ENCODE measurements at regions not wholly inside any gene's neighbourhood (a gene's known extent, or its start where the extent isn't known, plus 50 kb on each side); places are given as distances from the start of the nearest gene placed in this dataset.
"Not testable (repeated sequence)": the region's sequence is repeated elsewhere in the genome, so short reads cannot be mapped to it uniquely, and the experiment has no call there.

GRCh38 chr15:38774076-38774475, 209.5 kb upstream of the RASGRP1 start:
- H3K4ac ChIP-seq (ENCODE audit: low read depth, low read length); H3K18ac ChIP-seq (ENCODE audit: low read length); H3K36me3 ChIP-seq (ENCODE audit: control insufficient read depth in 1 of 2, insufficient read depth in 2 of 2, low read length in 2 of 2); H3K4me2 ChIP-seq (ENCODE audit: low read length); H2AFZ ChIP-seq (ENCODE audit: insufficient read depth, low read length, poor library complexity); H3K79me1 ChIP-seq (ENCODE audit: low read length); H3K27me3 ChIP-seq (ENCODE audit: insufficient read depth, low read length); H2AK5ac ChIP-seq (ENCODE audit: low read length); H3K4me3 ChIP-seq (ENCODE audit: low read depth, low read length); H3K23ac ChIP-seq (ENCODE audit: low read length); H3K9me3 ChIP-seq (ENCODE audit: insufficient read depth, low read depth, low read length); H3K4me1 ChIP-seq (ENCODE audit: control insufficient read depth in 1 of 2, insufficient read depth in 2 of 2, low read length in 2 of 2); H2BK5ac ChIP-seq (ENCODE audit: low read depth, low read length, poor library complexity); H2BK120ac ChIP-seq (ENCODE audit: insufficient read depth, low read length, poor library complexity); DNase-seq; H3K79me2 ChIP-seq (ENCODE audit: control insufficient read depth, insufficient read depth, low read length, poor library complexity); H4K12ac ChIP-seq (ENCODE audit: low read depth, low read length); H3K27ac ChIP-seq (ENCODE audit: low read depth, low read length); H3K14ac ChIP-seq (ENCODE audit: low read length); H2BK12ac ChIP-seq (ENCODE audit: low read length); H4K8ac ChIP-seq (ENCODE audit: low read depth, low read length); H4K91ac ChIP-seq (ENCODE audit: low read depth, low read length); H3K9ac ChIP-seq (ENCODE audit: low read length): not testable (repeated sequence)
- no CpG with 5 or more reads among the region's 2 CpGs for WGBS (ENCODE audit: extremely low coverage, insufficient coverage, insufficient read length)

GRCh38 chr15:38781196-38781595, 216.6 kb upstream of the RASGRP1 start:
- no peak overlapping the region for H2BK5ac ChIP-seq (ENCODE audit: low read depth, low read length, poor library complexity)
- H3K18ac ChIP-seq (ENCODE audit: low read length): no peak overlapping the region
- no peak overlapping the region for H4K8ac ChIP-seq (ENCODE audit: low read depth, low read length)
- no peak for DNase-seq
- H2AK5ac ChIP-seq (ENCODE audit: low read length): no peak overlapping the region
- no peaks in the 10 kb centered on the region for H3K79me1 ChIP-seq (ENCODE audit: low read length)
- H2AFZ ChIP-seq (ENCODE audit: insufficient read depth, low read length, poor library complexity): no peak overlapping the region
- H3K79me2 ChIP-seq (ENCODE audit: control insufficient read depth, insufficient read depth, low read length, poor library complexity): no peaks in the 10 kb centered on the region
- no peaks in the 10 kb centered on the region for H3K36me3 ChIP-seq (ENCODE audit: control insufficient read depth in 1 of 2, insufficient read depth in 2 of 2, low read length in 2 of 2)
- no peak overlapping the region for H4K12ac ChIP-seq (ENCODE audit: low read depth, low read length)
- no peak overlapping the region for H3K4me2 ChIP-seq (ENCODE audit: low read length)
- H3K27ac ChIP-seq (ENCODE audit: low read depth, low read length): no peak overlapping the region
- no peak overlapping the region for H2BK12ac ChIP-seq (ENCODE audit: low read length)
- H3K23ac ChIP-seq (ENCODE audit: low read length): no peak overlapping the region
- H3K9ac ChIP-seq (ENCODE audit: low read length): no peak overlapping the region
- H3K4me3 ChIP-seq (ENCODE audit: low read depth, low read length): no peak overlapping the region
- no peaks in the 10 kb centered on the region for H3K9me3 ChIP-seq (ENCODE audit: insufficient read depth, low read depth, low read length)
- H4K91ac ChIP-seq (ENCODE audit: low read depth, low read length): no peak overlapping the region
- no CpG with 5 or more reads among the region's 2 CpGs for WGBS (ENCODE audit: extremely low coverage, insufficient coverage, insufficient read length)
- no peaks in the 10 kb centered on the region for H3K27me3 ChIP-seq (ENCODE audit: insufficient read depth, low read length)
- H2BK120ac ChIP-seq (ENCODE audit: insufficient read depth, low read length, poor library complexity): no peak overlapping the region
- no peaks in the 10 kb centered on the region for H3K4me1 ChIP-seq (ENCODE audit: control insufficient read depth in 1 of 2, insufficient read depth in 2 of 2, low read length in 2 of 2)
- H3K4ac ChIP-seq (ENCODE audit: low read depth, low read length): no peak overlapping the region
- H3K14ac ChIP-seq (ENCODE audit: low read length): no peak overlapping the region

DNA sequence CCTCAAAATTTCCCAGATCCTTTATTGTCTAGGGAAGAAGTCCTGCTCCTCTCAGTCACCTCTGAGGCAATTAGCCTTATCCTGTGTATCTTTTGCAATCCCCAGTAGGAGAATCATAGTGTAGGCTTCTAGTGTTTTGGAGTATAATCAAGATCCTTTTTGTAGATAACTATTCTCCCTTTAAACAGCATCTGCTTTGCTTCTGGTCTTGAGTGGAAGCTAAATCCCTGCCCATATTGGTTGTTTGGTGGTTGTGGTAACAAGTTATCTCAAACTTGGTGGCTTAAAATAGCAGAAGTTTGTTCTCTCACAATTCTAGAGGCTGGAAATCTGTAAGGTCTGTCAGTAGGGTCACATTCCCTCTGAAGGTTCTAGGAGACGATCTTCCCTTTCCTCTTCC, 217.5 kb upstream of the RASGRP1 start:
- Histone ChIP-seq H4K8ac (ENCODE audit: low read depth, low read length) (no peak overlapping the region), H3K27me3 (ENCODE audit: insufficient read depth, low read length) (no peaks in the 10 kb centered on the region), H3K4me2 (ENCODE audit: low read length) (no peak overlapping the region), H2BK5ac (ENCODE audit: low read depth, low read length, poor library complexity) (no peak overlapping the region), H3K4me1 (ENCODE audit: control insufficient read depth in 1 of 2, insufficient read depth in 2 of 2, low read length in 2 of 2) (no peaks in the 10 kb centered on the region), H4K91ac (ENCODE audit: low read depth, low read length) (no peak overlapping the region), H3K4me3 (ENCODE audit: low read depth, low read length) (no peak overlapping the region), H2AK5ac (ENCODE audit: low read length) (no peak overlapping the region), H2BK120ac (ENCODE audit: insufficient read depth, low read length, poor library complexity) (no peak overlapping the region), H2AFZ (ENCODE audit: insufficient read depth, low read length, poor library complexity) (no peak overlapping the region), H4K12ac (ENCODE audit: low read depth, low read length) (no peak overlapping the region), H3K14ac (ENCODE audit: low read length) (no peak overlapping the region), H3K9me3 (ENCODE audit: insufficient read depth, low read depth, low read length) (no peaks in the 10 kb centered on the region), H3K4ac (ENCODE audit: low read depth, low read length) (no peak overlapping the region), H3K18ac (ENCODE audit: low read length) (no peak overlapping the region), H3K23ac (ENCODE audit: low read length) (no peak overlapping the region), H3K36me3 (ENCODE audit: control insufficient read depth in 1 of 2, insufficient read depth in 2 of 2, low read length in 2 of 2) (no peaks in the 10 kb centered on the region), H2BK12ac (ENCODE audit: low read length) (no peak overlapping the region), H3K9ac (ENCODE audit: low read length) (no peak overlapping the region), H3K27ac (ENCODE audit: low read depth, low read length) (no peak overlapping the region), H3K79me1 (ENCODE audit: low read length) (no peaks in the 10 kb centered on the region), H3K79me2 (ENCODE audit: control insufficient read depth, insufficient read depth, low read length, poor library complexity) (no peaks in the 10 kb centered on the region)
- no CpG with 5 or more reads among the region's 1 CpG for WGBS (ENCODE audit: extremely low coverage, insufficient coverage, insufficient read length)
- DNase-seq: no peak

DNA sequence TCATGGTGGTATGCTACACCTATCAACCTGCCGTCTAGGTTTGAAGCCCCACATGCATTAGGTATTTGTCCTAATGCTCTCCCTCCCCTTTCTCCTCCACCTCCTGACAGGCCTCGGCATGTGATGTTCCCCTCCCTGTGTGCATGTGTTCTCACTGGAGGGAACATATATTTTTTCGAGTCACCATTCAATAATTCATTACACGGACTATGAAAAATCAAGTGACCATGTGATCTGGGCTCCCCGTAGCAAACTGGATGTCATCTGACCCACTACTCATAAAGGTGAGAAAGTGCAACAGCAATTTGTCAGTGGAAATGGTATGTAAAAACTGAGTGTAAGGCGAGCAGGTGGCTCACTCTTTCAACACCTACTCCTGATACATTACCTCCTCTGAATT, 224.3 kb upstream of the RASGRP1 start:
- H4K91ac ChIP-seq (ENCODE audit: low read depth, low read length): no peak overlapping the region
- no CpG with 5 or more reads among the region's 6 CpGs for WGBS (ENCODE audit: extremely low coverage, insufficient coverage, insufficient read length)
- no peaks in the 10 kb centered on the region for H3K79me2 ChIP-seq (ENCODE audit: control insufficient read depth, insufficient read depth, low read length, poor library complexity)

More for the DNA sequence above, 224.3 kb upstream of the RASGRP1 start:
- H3K27me3 ChIP-seq (ENCODE audit: insufficient read depth, low read length): no peaks in the 10 kb centered on the region
- H4K8ac ChIP-seq (ENCODE audit: low read depth, low read length): no peak overlapping the region
- no peak overlapping the region for H3K14ac ChIP-seq (ENCODE audit: low read length)
- no peak overlapping the region for H3K9ac ChIP-seq (ENCODE audit: low read length)
- H2BK5ac ChIP-seq (ENCODE audit: low read depth, low read length, poor library complexity): no peak overlapping the region
- no peak overlapping the region for H3K4me2 ChIP-seq (ENCODE audit: low read length)
- no peak overlapping the region for H2BK12ac ChIP-seq (ENCODE audit: low read length)
- H3K23ac ChIP-seq (ENCODE audit: low read length): no peak overlapping the region
- H3K79me1 ChIP-seq (ENCODE audit: low read length): no peaks in the 10 kb centered on the region
- DNase-seq: no peak
- no peak overlapping the region for H3K27ac ChIP-seq (ENCODE audit: low read depth, low read length)
- H2AFZ ChIP-seq (ENCODE audit: insufficient read depth, low read length, poor library complexity): no peak overlapping the region
- H3K36me3 ChIP-seq (ENCODE audit: control insufficient read depth in 1 of 2, insufficient read depth in 2 of 2, low read length in 2 of 2): no peaks in the 10 kb centered on the region
- H3K4me3 ChIP-seq (ENCODE audit: low read depth, low read length): no peak overlapping the region
- H2AK5ac ChIP-seq (ENCODE audit: low read length): no peak overlapping the region
- no peak overlapping the region for H3K4ac ChIP-seq (ENCODE audit: low read depth, low read length)
- H4K12ac ChIP-seq (ENCODE audit: low read depth, low read length): no peak overlapping the region
- no peaks in the 10 kb centered on the region for H3K9me3 ChIP-seq (ENCODE audit: insufficient read depth, low read depth, low read length)
- H2BK120ac ChIP-seq (ENCODE audit: insufficient read depth, low read length, poor library complexity): no peak overlapping the region
- H3K4me1 ChIP-seq (ENCODE audit: control insufficient read depth in 1 of 2, insufficient read depth in 2 of 2, low read length in 2 of 2): no peaks in the 10 kb centered on the region
- H3K18ac ChIP-seq (ENCODE audit: low read length): no peak overlapping the region

Measured in trophoblast cell (in vitro differentiated cells and primary cell).